ENCODE measurements at regions not wholly inside any gene's neighbourhood (a gene's known extent, or its start where the extent isn't known, plus 50 kb on each side); places are given as distances from the start of the nearest gene placed in this dataset.

GRCh38 chr3:148510116-148510515 is 187.6 kb upstream of the AGTR1 start:
- no peaks in the 10 kb centered on the region for H3K9me3 ChIP-seq
- DNase-seq (ENCODE audit: extremely low spot score): no peak
- H3K4me3 ChIP-seq: no peak overlapping the region
- no peaks in the 10 kb centered on the region for H3K4me1 ChIP-seq
- no peak overlapping the region for H3K27ac ChIP-seq (replicated peaks in 1 of 4)
- intact Hi-C loops (cut with DNase I): no loop called here
- H3K27me3 ChIP-seq: no peaks in the 10 kb centered on the region
- TF ChIP-seq CTCF (IDR thresholded peaks at IDR 0.05) (no peak), EP300 (IDR thresholded peaks at IDR 0.05) (no peak), POLR2A (IDR thresholded peaks at IDR 0.05; ENCODE audit: low read depth) (no peak), POLR2AphosphoS5 (IDR thresholded peaks at IDR 0.05) (no peak)
- H3K36me3 ChIP-seq: no peaks in the 10 kb centered on the region

GRCh38 chr3:148510561-148510960 is 187.1 kb upstream of the AGTR1 start:
- no peak overlapping the region for H3K27ac ChIP-seq (replicated peaks in 1 of 4)
- DNase-seq (ENCODE audit: extremely low spot score): no peak
- no peaks in the 10 kb centered on the region for H3K36me3 ChIP-seq
- intact Hi-C loops (cut with DNase I): no loop called here
- TF ChIP-seq POLR2A (IDR thresholded peaks at IDR 0.05; ENCODE audit: low read depth) (no peak), EP300 (IDR thresholded peaks at IDR 0.05) (no peak), CTCF (IDR thresholded peaks at IDR 0.05) (no peak), POLR2AphosphoS5 (IDR thresholded peaks at IDR 0.05) (no peak)
- no peaks in the 10 kb centered on the region for H3K4me1 ChIP-seq
- H3K9me3 ChIP-seq: no peaks in the 10 kb centered on the region
- H3K4me3 ChIP-seq: no peak overlapping the region
- H3K27me3 ChIP-seq: no peaks in the 10 kb centered on the region

- H3K36me3 ChIP-seq: no peaks in the 10 kb centered on the region
- TF ChIP-seq CTCF (IDR thresholded peaks at IDR 0.05) (no peak), POLR2A (IDR thresholded peaks at IDR 0.05; ENCODE audit: low read depth) (no peak), EP300 (IDR thresholded peaks at IDR 0.05) (no peak), POLR2AphosphoS5 (IDR thresholded peaks at IDR 0.05) (no peak)
- intact Hi-C loops (cut with DNase I): no loop called here
- H3K9me3 ChIP-seq: no peaks in the 10 kb centered on the region
- H3K4me1 ChIP-seq: no peaks in the 10 kb centered on the region
- no peaks in the 10 kb centered on the region for H3K27me3 ChIP-seq
- DNase-seq (ENCODE audit: extremely low spot score): no peak
- H3K27ac ChIP-seq (replicated peaks in 1 of 4): no peak overlapping the region
- no peak overlapping the region for H3K4me3 ChIP-seq
Measured at GRCh38 chr3:148512648-148513047, 185.1 kb upstream of the AGTR1 start.

GRCh38 chr3:148513096-148513543 is 184.6 kb upstream of the AGTR1 start:
- no peak for DNase-seq (ENCODE audit: extremely low spot score)

More at GRCh38 chr3:148513096-148513543, 184.6 kb upstream of the AGTR1 start:
- H3K36me3 ChIP-seq: no peaks in the 10 kb centered on the region
- no peak overlapping the region for H3K4me3 ChIP-seq
- H3K9me3 ChIP-seq: no peaks in the 10 kb centered on the region
- no peak for TF ChIP-seq CTCF (IDR thresholded peaks at IDR 0.05)
- no peak for TF ChIP-seq EP300 (IDR thresholded peaks at IDR 0.05)
- TF ChIP-seq POLR2AphosphoS5 (IDR thresholded peaks at IDR 0.05): no peak
- TF ChIP-seq POLR2A (IDR thresholded peaks at IDR 0.05; ENCODE audit: low read depth): no peak
- intact Hi-C loops (cut with DNase I): no loop called here
- H3K4me1 ChIP-seq: no peaks in the 10 kb centered on the region
- H3K27me3 ChIP-seq: no peaks in the 10 kb centered on the region
- H3K27ac ChIP-seq (replicated peaks in 1 of 4): no peak overlapping the region
